ENCODE measurements at regions not wholly inside any gene's neighbourhood (a gene's known extent, or its start where the extent isn't known, plus 50 kb on each side); places are given as distances from the start of the nearest gene placed in this dataset.

DNA sequence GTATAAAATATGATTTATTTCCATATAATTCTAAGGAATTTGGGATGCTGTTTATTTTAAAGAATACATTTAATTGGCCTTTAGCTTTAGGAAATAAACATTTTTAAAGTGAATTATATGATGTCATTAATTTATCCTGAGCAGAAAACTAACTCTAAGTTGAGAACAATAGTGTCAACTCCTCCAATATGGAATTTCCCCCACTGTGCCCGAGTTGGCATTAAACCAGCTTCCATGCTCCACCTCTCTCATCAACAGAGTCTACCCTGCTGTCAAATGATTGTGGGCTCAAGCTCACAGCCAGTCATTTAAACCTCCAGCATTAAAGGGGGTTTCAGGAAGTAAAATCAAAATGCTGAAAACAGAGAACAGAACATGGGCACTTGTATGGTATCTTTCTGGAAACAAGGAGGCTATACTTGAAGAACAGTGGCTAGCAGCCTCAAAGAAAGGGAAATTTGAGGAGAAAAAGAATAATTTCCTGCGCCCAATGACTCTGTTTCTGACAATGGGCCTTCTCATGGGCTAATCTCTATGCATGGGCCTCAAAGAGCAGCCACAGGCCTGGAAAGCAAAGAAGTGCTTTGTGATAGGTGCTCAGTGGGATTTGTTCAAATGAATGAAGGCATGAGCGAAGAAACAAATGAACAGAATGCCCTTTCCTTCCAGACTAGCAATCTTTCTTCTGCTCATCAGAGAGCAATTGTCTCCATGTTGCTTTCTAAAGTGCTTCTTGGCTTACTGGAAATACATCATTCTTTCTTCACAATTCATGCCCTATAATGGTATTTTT is 252.8 kb downstream of the MTX2 start:
- TF ChIP-seq EZH2 (IDR thresholded peaks at IDR 0.05) (no peak), POLR2AphosphoS5 (IDR thresholded peaks at IDR 0.05; ENCODE audit: borderline replicate concordance, low read depth, low read length) (no peak), FOXP2 (optimal IDR thresholded peaks at IDR 0.05; ENCODE audit: control extremely low read depth, extremely low read length, insufficient read depth) (no peak)
